Right ventricle myocardium superior (tissue), 1 donor: ENCODE measurements at regions not wholly inside any gene's neighbourhood (a gene's known extent, or its start where the extent isn't known, plus 50 kb on each side); places are given as distances from the start of the nearest gene placed in this dataset.

ENCODE experiments used
- ATAC-seq: fragments of 200-7000 bp; cut with Tn5 transposase; one replicate; pipeline ENCODE4 v1.9.1; 2020; ENCODE audit warnings: mild to moderate bottlenecking; ENCODE audit not compliant: poor library complexity
- DNase-seq: peaks from one replicate; pipeline ENCODE4 v3.0.0-alpha.2; 2020
- intact Hi-C: fragments of 100-400 bp; cut with DNase I; formaldehyde crosslinking; loops from one replicate; pipeline ENCODE4 v1.11.2; 2022
- donor health status: DM: no; HTN: yes; CAD: no; lungs with severe emphysema.

DNA sequence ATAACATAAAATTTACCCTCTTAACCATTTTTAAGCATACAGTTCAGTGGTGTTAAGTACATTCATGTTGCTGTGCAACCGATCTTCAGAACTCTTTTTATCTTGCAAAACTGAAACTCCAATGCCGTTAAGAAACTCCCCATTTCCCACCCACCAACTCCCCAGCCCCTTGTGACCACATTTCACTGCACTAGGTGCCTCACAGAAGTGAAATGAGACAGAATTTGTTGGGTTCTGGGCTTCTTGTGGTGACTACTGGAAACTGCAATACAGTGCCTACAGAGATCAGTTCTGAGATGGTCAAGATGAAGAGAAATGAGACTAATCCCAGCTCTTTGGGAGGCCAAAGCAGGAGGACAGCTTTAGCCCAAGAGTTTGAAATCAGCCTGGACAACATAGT is 202.1 kb upstream of the SLC30A5 start:
- intact Hi-C loops: no loop called here
- DNase-seq (no peak), ATAC-seq (no peak)

DNA sequence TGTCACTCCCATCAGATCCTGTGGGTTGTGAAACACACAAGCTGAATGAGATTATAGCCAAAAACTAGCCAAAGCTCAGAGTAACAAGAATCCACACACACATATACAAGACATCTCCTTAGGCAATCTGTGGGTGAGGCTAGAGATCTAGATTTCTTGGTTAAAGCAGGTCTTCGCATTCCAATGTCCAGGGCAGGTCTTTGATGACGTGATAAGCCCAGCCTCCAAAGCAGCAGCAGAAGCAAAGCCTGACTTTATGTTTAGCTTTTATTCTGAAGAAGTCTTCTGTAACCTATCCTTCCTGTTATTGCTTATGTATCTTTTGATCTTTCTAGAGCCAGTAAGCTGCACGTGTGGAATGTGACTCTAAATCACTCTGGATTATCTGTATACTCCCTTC is 199.1 kb upstream of the SLC30A5 start:
- DNase-seq (no peak), ATAC-seq (no peak)
- intact Hi-C loops: no loop called here

DNA sequence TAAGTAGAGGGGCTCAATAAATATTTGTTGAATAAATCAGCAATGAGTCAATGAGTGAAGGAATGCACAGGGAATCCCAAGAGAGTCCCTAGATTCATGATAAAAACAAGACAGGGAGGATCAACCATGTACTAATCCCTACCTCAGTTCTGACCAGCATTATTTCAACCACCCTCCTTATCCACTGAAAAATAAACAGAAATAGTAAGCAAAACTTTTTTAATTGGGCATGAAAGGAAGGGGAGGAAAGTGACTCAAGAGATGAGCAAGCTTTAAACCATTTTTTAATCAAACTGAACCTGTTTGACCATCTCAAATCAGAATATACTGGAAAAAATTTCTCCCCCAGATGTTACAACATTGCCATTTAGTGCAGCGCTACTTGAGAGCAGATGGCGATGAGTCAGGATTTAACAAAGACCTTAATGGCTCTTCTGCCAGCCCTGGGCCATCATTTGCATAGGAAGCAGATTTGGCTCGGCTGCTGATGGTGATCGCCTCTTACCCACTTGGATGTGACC is 194.8 kb upstream of the SLC30A5 start:
- ATAC-seq (no peak), DNase-seq (no peak)

DNA sequence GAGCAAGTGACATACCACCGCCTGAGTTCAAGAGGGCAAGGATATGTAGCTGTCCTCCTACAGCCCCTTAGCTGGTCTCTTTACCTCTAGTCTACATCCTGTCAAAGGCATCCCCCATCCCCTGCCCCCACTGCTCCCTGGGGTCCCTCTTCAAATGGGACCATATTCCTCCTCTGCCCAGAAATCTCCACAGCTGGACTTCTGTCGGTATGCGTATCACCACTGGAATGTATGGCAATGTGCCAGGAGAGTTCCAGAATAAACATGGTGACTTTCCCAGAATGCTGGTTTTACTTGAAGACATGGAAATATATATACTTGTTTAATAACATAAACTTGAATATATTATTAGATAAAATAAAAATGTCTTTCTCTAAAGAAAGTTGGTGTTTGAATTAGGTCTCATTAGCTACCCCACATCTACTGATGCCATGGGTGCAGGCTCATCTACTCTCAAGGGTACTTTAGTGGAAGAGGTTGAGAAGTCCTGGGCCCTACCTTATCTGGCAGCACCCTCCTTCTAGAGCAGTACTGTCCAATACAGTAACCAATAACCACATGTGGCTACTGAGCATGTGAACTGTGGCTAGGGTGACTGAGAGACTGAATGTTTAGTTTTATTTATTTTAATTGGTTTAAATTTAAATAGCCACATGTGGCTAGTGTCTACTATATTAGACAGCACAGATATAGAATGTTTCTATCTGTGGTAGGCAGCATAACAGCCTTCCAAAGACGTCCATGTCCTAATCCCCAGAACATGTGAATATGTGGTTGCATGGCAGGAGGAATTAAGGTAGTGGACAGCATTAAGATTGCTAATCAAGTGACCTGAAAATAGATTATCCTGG is 181.7 kb upstream of the SLC30A5 start:
- ATAC-seq (no peak), DNase-seq (no peak)
- intact Hi-C loops: no loop called here

More for the DNA sequence above, 194.8 kb upstream of the SLC30A5 start:
- intact Hi-C loops: no loop called here

DNA sequence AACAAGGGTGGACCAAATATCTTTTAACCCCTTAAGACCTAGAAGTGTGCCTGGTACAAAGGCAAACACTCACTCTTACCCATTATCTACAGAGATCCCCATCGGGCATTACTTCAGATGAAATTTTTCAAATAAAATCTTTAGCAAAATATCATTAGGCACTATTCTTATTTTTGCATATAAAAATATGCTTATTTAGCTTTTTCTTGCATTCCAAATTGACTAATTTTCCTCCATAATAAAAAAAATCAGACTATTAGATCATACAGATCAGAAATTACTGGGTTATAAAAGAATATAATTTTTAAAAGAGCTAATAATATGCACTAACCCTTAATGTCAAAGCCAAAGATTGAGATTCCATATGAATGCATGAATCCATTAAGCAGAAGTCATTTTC is 178.7 kb upstream of the SLC30A5 start:
- intact Hi-C loops: no loop called here
- ATAC-seq: no peak
- no peak for DNase-seq

DNA sequence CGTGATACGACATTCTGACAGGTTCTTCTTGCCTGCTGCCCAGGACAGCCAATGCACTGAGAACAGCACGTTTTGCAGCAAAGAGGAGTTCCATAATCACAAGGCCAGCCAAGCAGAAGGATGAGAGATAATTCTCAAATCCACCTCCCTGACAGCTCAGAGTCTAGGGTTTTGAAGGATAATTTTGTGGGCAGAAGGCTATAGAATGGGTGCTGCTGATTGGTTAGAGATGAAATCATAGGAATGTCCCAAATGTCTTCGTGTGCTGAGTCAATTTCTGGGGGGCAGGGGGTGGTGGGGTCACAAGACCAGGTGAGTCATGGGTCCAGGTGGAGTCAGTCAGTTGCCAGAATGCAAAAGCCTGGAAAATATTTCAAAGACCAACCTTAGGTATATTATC is 175.5 kb upstream of the SLC30A5 start:
- no peak for ATAC-seq
- no peak for DNase-seq
- intact Hi-C loops: no loop called here

DNA sequence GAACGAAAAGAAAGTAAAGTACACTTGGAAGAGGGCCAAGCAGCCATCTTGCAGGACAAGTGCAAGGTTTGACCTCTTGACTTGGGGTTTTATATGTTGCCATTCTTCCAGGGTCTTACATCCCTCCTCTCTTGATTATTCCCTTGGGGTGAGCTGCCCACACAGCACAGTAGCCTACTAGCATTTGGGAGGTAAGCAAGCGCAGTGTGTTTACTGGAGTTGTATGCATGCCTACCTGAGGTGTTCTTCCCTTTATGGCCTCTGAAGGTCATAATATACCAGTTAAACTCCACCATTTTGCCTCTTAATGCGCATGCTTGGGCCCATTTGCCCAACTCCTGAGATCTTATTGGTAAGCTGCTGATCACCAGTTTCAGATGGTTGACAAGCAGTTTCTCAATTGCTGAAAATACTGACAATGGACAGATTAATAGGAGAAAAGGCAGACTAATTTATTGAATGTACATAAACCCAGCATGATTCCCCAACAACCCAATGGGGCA is 173.8 kb upstream of the SLC30A5 start:
- intact Hi-C loops: no loop called here
- no peak for ATAC-seq
- DNase-seq: no peak

DNA sequence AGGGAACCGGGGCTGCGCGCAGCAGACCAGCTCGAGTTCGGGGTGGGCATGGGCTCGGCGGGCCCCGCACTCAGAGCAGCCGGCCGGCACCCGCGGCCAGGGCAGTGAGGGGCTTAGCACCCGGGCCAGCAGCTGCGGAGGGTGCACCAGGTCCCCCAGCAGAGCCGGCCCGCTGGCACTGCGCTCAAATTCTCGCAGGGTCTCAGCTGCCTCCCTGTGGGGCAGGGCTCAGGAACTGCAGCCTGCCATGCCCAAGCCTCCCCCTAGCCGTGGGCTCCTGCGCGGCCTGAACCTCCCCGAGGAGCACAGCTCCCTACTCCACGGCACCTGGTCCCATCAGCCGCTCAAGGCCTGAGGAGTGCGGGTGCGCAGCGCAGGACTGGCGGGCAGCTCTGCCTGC is 172.9 kb upstream of the SLC30A5 start:
- intact Hi-C loops: no loop called here
- DNase-seq (no peak), ATAC-seq (no peak)

DNA sequence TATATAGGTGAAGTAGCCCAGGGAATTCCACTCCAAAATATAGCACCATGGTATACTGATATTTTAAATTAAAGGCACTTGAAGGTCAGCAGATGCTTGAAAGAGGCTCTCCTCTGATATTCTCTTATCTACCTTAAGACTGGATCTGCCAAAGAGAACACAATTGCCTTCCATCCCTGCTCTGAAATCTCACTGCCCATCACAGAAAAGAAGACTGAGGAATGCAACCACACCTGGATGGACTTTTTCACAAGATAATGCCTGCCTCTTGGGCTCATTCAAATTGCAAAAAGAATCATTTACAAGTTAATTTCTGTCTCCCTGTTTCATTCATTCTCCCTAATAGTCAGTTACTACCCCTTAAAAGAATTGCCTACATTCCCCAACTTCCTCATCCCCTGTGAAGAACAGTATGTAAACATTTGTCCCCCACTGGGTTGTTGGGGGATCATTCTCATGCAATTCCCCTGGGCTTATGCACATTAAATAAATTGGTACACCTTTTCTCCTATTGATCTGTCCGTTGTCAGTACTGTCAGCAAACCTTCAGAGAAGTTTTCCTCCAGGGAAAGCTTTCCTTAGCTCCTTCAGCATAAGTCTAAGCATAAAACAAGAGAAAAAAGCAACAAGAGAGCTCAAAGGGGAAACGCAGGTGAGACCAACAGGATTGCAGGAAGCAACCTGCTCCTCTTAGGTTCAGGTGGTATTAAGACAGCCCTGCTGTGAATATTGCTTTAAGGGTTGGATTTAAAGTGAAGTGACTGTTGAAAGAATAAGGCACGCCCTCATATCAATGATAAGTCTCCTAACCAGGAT is 171.4 kb upstream of the SLC30A5 start:
- intact Hi-C loops: no loop called here
- DNase-seq: no peak
- no peak for ATAC-seq

DNA sequence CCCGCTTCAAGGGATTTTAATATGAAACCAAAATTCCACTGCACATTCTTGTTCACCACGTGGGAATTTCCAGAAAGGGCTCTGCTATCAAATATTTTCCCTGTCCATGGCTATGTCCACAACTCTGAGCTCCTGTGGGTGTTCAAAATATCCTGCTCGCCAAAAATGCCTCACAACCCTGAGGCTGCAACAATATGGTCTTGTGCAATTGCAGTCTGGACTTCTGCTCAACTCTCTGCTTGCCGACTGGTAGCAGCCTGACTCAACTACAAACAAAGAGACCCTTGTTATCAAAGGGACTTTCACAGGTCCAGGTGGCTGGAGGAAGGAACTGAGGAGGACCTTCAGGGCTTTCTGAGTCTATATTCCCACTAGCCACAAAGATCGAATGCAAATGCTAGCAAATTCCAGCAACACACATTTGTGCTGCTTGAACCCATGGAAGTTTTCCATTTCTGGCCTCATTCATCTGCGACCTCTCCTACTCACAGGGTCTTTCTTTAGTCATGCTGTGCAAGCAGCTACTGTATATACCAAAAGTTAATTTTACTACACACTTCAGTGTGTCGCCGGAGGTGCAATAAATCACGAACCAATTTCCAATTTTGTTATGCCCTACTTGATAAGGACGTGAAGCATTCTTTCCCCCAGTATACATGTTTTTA is 169.2 kb upstream of the SLC30A5 start:
- DNase-seq (no peak), ATAC-seq (peak; percentile 92)
- intact Hi-C loops: no loop called here

DNA sequence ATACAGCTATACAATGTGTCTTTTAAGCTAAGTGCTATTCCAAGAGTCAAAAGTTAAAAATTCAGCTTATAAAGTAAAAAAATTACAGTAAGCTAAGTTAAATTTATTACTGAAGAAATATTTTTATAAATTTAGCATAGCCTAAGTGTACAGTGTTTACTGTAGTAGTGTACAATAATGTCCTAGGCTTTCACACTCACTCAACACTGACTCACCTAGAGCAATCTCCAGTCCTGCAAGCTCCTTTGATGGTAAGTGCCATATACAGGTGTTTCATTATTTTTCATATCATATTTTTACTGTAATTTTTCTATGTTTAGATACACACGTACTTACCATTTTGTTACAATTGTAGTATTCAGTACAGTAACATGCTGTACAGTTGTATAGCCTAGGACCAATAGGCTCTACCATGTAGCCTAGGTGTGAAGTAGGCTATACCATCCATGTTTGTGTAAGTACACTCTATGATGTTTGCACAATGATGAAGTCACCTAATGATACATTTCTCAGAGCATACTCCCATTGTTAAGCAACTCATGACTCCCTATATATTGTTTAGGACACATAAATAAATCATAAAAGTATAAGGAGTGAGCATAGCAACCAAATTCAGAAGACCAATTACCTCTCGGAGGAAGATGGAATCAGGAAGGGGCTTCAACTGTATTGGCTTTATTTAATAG is 165.1 kb upstream of the SLC30A5 start:
- intact Hi-C loops: no loop called here
- no peak for ATAC-seq
- DNase-seq: no peak

DNA sequence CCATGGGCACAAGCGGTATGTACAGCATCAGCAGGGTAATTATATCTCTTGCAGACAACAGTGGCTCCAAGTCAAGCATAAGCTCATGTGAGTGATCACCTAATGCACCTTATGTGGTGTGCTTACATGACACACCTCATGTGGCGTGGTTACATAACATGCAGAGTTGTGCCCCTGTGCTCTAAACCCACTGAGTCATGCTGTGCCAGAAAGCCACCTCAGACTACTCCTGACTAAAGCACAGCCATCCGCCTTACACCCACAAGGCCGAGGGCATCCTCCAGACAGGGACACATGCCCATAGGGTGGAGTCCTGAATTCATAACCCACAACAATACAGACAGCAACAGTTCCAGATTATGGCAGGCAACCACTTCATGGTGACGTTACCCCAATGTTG is 163.7 kb upstream of the SLC30A5 start:
- ATAC-seq (no peak), DNase-seq (no peak)
- intact Hi-C loops: no loop called here

DNA sequence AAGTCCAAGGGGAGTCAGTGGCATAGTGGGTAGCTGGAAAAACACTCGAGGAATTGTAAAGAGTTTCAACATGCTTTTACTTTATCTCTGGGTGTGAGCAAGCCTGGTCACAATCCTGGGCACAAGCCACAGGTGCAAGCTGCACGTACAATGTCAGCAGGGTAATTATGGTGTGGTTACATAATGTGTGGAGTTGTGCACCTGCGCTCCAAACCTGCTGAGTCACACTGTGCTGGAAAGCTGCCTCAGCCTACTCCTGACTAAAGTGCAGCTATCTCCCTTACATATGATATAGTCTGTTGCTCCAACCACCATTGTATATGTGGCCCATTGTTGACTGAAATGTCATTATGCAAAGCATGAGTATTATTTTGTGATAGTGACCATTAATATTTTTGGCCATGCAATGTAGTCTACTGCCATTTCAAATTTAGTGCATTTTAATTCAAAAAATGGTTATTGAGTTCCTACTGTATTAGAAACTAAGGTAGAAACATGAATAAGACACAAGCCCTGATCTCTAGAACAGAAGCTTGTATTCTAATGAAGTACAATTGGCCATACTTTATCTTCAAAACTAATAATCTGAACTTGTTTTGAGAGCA is 160.9 kb upstream of the SLC30A5 start:
- no peak for DNase-seq
- no peak for ATAC-seq
- intact Hi-C loops: no loop called here

DNA sequence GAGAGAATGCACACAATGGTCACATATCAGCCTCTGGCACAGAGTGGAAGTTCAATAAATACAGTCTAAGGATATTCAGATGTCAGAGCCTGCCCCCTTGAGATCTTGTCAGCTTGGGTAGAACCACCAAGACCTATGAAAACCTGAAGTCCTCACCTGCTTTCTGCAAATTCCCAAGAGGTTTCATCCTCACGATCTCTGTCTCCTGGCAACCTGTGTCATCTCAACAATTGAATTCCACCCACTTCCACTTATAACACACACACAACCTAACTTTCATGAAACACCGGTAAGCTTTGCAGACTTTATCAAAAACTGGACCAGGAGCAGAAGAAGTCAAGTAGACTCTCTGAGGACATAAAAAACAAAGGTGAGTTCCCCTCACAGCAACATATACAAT is 151.6 kb upstream of the SLC30A5 start:
- ATAC-seq: no peak
- intact Hi-C loops: no loop called here
- DNase-seq: no peak

DNA sequence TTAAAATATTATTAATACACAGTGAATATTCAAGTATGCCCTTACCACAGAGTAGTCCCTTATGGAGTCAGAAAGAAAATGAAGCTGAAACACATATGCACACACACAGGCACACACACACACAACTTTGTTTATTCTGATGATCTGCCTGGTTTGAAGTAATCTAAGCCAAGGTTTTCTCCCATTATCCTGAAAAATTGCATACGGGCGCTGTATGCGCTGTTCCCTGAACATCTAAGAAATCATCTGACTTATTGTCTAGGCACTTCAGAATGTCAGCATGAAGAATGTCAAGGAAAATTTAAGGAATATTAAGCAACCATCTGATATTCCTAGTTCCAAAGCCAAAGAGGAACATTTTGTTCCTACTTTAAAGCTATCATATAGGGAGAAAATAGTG is 147.1 kb upstream of the SLC30A5 start:
- DNase-seq: no peak
- ATAC-seq: no peak
- intact Hi-C loops: no loop called here

DNA sequence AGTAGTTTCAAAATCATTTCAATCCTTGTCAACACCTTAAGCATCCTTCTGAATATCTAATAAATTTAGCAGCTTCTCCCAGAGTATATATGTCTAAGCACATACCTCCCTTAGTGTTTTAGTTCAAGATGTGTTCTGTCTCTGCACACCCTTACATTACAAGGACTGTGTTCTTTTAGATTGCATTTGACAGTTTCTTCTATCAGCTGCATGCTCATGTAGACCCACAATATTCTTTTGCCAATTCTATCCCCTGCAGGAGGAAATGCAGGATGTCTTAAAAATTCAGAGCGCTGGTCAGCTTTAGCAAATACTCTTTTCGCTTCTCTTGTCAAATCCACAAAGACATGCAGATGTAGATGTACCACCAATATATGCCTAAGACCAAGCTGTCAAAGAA is 145.8 kb upstream of the SLC30A5 start:
- DNase-seq (no peak), ATAC-seq (no peak)
- intact Hi-C loops: no loop called here

DNA sequence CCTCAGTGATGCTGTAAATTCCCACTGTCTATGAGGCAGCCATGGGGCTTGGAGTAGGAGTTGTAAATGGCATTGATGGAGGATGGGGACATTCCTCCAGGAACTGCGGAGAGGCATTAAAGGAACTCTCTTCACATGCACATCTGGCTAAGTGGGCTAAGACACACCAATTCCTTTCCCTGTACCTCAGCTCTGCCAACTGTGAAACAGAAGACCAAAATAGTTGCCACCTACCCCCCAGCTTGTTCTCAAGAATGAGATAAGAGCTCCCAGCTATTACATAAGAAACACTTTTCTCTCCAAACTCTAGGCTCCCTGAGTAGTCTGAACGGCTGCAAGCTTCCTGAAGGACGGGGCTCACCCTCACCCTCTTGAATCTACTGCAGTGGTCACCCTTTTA is 144.6 kb upstream of the SLC30A5 start:
- intact Hi-C loops: no loop called here
- DNase-seq (no peak), ATAC-seq (no peak)

DNA sequence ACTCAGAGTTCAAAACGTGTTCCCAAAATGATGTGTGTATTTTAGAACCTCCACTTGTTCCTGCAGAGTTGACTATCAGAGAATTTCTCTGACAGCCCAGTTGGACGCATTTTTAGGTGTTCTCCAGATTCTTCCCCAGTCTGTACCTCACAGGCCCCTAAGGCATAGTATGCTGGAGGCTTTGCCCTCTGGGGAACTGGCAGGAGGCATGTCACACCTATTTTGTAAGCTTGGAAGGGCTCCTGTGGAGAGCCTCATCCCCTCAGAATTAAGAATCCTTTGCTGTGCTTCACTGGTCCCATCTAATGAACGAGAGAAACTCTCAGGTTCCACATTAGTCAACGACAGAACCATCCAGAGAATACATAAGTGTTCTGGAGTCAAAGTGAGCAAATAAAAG is 144.1 kb upstream of the SLC30A5 start:
- no peak for ATAC-seq
- no peak for DNase-seq
- intact Hi-C loops: no loop called here
